IMR-90 (cell line): ENCODE measurements at regions not wholly inside any gene's neighbourhood (a gene's known extent, or its start where the extent isn't known, plus 50 kb on each side); places are given as distances from the start of the nearest gene placed in this dataset.

ENCODE experiments used
- BHLHE40 ChIP-seq: fragments of 150-350 bp; IDR thresholded peaks from 2 replicates; pipeline ENCODE4 v1.6.1; 2016; ENCODE audit warnings: mild to moderate bottlenecking, low read depth, low read length
- CHD1 ChIP-seq: IDR thresholded peaks from 2 replicates; pipeline ENCODE4 v1.6.1; 2012; ENCODE audit warnings: low read depth, low read length, improper control_type of control experiment
- MAFK ChIP-seq: IDR thresholded peaks from 2 replicates; pipeline ENCODE4 v1.6.1; 2012; ENCODE audit warnings: low read depth, low read length, improper control_type of control experiment
- MXI1 ChIP-seq: IDR thresholded peaks from 2 replicates; pipeline ENCODE4 v1.6.1; 2012; ENCODE audit warnings: low read depth, mild to moderate bottlenecking, low read length, moderate library complexity, borderline replicate concordance
- POLR2A ChIP-seq: IDR thresholded peaks from 2 replicates; pipeline ENCODE4 v1.6.1; 2012; ENCODE audit warnings: mild to moderate bottlenecking, low read depth, low read length
- RCOR1 ChIP-seq: IDR thresholded peaks from 2 replicates; pipeline ENCODE4 v1.6.1; 2012; ENCODE audit warnings: mild to moderate bottlenecking, low read length, improper control_type of control experiment; ENCODE audit not compliant: insufficient replicate concordance
- SMC3 ChIP-seq: fragments of 150-350 bp; IDR thresholded peaks from 2 replicates; pipeline ENCODE4 v1.6.1; 2016; ENCODE audit warnings: low read depth, mild to moderate bottlenecking, antibody characterized with exemption, low read length, moderate library complexity
- USF2 ChIP-seq: fragments of 150-350 bp; IDR thresholded peaks from 2 replicates; pipeline ENCODE4 v1.6.1; 2017; ENCODE audit warnings: mild to moderate bottlenecking, antibody characterized with exemption, low read length, low read depth
- TF ChIP-seq, protein P1 (sequence below): conservative IDR thresholded peaks from 2 replicates; pipeline ENCODE4 v1.5.1; 2012; ENCODE audit warnings: mild to moderate bottlenecking, low read depth, low read length, improper control_type of control experiment

DNA sequence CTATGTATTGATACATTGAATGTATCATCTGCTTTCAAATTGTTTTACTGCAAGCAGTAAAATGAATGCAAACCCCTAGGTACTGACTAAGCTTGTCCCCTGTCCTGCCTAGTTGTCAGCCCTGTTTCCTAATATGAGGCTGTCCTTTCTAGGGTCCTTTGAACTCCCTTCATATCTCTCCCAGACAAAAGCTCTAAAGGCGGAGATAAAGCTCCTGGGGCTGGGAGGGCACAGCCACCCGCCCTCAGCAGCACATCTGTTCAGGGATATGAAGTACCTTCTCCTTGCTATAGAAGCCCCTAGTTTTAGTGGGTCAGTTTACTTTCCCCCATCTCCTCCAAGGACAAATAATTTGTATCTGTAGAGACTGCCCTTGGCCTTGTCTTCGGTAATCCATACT is 93.1 kb upstream of the ETS2 start:
- TF ChIP-seq, protein P1, sequence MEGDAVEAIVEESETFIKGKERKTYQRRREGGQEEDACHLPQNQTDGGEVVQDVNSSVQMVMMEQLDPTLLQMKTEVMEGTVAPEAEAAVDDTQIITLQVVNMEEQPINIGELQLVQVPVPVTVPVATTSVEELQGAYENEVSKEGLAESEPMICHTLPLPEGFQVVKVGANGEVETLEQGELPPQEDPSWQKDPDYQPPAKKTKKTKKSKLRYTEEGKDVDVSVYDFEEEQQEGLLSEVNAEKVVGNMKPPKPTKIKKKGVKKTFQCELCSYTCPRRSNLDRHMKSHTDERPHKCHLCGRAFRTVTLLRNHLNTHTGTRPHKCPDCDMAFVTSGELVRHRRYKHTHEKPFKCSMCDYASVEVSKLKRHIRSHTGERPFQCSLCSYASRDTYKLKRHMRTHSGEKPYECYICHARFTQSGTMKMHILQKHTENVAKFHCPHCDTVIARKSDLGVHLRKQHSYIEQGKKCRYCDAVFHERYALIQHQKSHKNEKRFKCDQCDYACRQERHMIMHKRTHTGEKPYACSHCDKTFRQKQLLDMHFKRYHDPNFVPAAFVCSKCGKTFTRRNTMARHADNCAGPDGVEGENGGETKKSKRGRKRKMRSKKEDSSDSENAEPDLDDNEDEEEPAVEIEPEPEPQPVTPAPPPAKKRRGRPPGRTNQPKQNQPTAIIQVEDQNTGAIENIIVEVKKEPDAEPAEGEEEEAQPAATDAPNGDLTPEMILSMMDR, result no peak
- TF ChIP-seq BHLHE40 (no peak), POLR2A (no peak), CHD1 (no peak), USF2 (no peak), MAFK (no peak), SMC3 (no peak), MXI1 (no peak), RCOR1 (no peak)
